ENCODE measurements at regions not wholly inside any gene's neighbourhood (a gene's known extent, or its start where the extent isn't known, plus 50 kb on each side); places are given as distances from the start of the nearest gene placed in this dataset.
"Not testable (repeated sequence)": the region's sequence is repeated elsewhere in the genome, so short reads cannot be mapped to it uniquely, and the experiment has no call there.

GRCh38 chr2:21194147-21194546 is 70.4 kb downstream of the TDRD15 start:
- no peaks in the 10 kb centered on the region for H3K9me3 ChIP-seq
- FAIRE-seq (peak; percentile 9), DNase-seq (no peak), ATAC-seq (no peak)
- no peaks in the 10 kb centered on the region for H3K36me3 ChIP-seq
- no peak overlapping the region for H3K27ac ChIP-seq
- no peaks in the 10 kb centered on the region for H3K27me3 ChIP-seq
- 53 to 63% methylated on average over 2 of the region's 2 CpGs for WGBS, 2 donors
- TF ChIP-seq CTCF (IDR thresholded peaks at IDR 0.05): no peak
- no peak overlapping the region for H3K4me3 ChIP-seq
- no peaks in the 10 kb centered on the region for H3K4me1 ChIP-seq
- intact Hi-C loops (cut with DNase I): no loop called here

GRCh38 chr2:21194858-21195271 is 71.1 kb downstream of the TDRD15 start:
- H3K36me3 ChIP-seq: no peaks in the 10 kb centered on the region
- H3K4me1 ChIP-seq: no peaks in the 10 kb centered on the region
- intact Hi-C loops (cut with DNase I): no loop called here
- H3K4me3 ChIP-seq: no peak overlapping the region
- ATAC-seq: no peak
- TF ChIP-seq CTCF (IDR thresholded peaks at IDR 0.05): no peak
- FAIRE-seq: no peak
- no peak overlapping the region for H3K27ac ChIP-seq
- 81 to 88% methylated on average over 2 of the region's 2 CpGs for WGBS, 2 donors
- no peaks in the 10 kb centered on the region for H3K27me3 ChIP-seq
- H3K9me3 ChIP-seq: no peaks in the 10 kb centered on the region
- DNase-seq: no peak

GRCh38 chr2:21195326-21195725 is 71.6 kb downstream of the TDRD15 start:
- ATAC-seq (no peak), DNase-seq (no peak), FAIRE-seq (no peak)
- no peaks in the 10 kb centered on the region for H3K4me1 ChIP-seq
- no peaks in the 10 kb centered on the region for H3K36me3 ChIP-seq
- no peak overlapping the region for H3K4me3 ChIP-seq
- no peak for TF ChIP-seq CTCF (IDR thresholded peaks at IDR 0.05)
- intact Hi-C loops (cut with DNase I): no loop called here
- no peaks in the 10 kb centered on the region for H3K9me3 ChIP-seq
- H3K27me3 ChIP-seq: no peaks in the 10 kb centered on the region
- H3K27ac ChIP-seq: no peak overlapping the region

- WGBS, 2 donors: 66% methylated on average over 5 of the region's 5 CpGs
- Histone ChIP-seq H3K36me3 (no peaks in the 10 kb centered on the region), H3K4me1 (no peaks in the 10 kb centered on the region), H3K4me3 (no peak overlapping the region), H3K27me3 (no peaks in the 10 kb centered on the region), H3K27ac (no peak overlapping the region), H3K9me3 (no peaks in the 10 kb centered on the region)
- intact Hi-C loops (cut with DNase I): no loop called here
- no peak for TF ChIP-seq CTCF (IDR thresholded peaks at IDR 0.05)
- DNase-seq (no peak), ATAC-seq (no peak), FAIRE-seq (no peak)
These were observed 74.9 kb downstream of the TDRD15 start for GRCh38 chr2:21198637-21199036.

GRCh38 chr2:21203976-21204375 is 80.2 kb downstream of the TDRD15 start:
- FAIRE-seq: no peak
- ATAC-seq: no peak
- DNase-seq: no peak

GRCh38 chr2:21214085-21214484 is 90.3 kb downstream of the TDRD15 start:
- intact Hi-C loops (cut with DNase I); H3K4me1 ChIP-seq; FAIRE-seq; ATAC-seq; H3K27me3 ChIP-seq; DNase-seq; H3K27ac ChIP-seq; H3K9me3 ChIP-seq; H3K36me3 ChIP-seq; H3K4me3 ChIP-seq: not testable (repeated sequence)
- WGBS, 2 donors: 83 to 91% methylated on average over 10 of the region's 10 CpGs

More at GRCh38 chr2:21203976-21204375, 80.2 kb downstream of the TDRD15 start:
- H3K9me3 ChIP-seq: no peaks in the 10 kb centered on the region
- no peaks in the 10 kb centered on the region for H3K36me3 ChIP-seq
- H3K27me3 ChIP-seq: no peaks in the 10 kb centered on the region
- H3K4me1 ChIP-seq: no peaks in the 10 kb centered on the region
- H3K27ac ChIP-seq: no peak overlapping the region
- intact Hi-C loops (cut with DNase I): no loop called here
- H3K4me3 ChIP-seq: no peak overlapping the region
- TF ChIP-seq CTCF (IDR thresholded peaks at IDR 0.05): no peak

Measured in pancreas (tissue), 10 donors.